Left renal pelvis (tissue), 4 donors: ENCODE measurements at regions not wholly inside any gene's neighbourhood (a gene's known extent, or its start where the extent isn't known, plus 50 kb on each side); places are given as distances from the start of the nearest gene placed in this dataset.

ENCODE experiments used
- DNase-seq, 4 donors: peaks; one replicate each; pipeline ENCODE4 v3.0.0-alpha.2; 2013; ENCODE audit warnings: low read depth in 4 of 4, low spot score in 3 of 4

DNA sequence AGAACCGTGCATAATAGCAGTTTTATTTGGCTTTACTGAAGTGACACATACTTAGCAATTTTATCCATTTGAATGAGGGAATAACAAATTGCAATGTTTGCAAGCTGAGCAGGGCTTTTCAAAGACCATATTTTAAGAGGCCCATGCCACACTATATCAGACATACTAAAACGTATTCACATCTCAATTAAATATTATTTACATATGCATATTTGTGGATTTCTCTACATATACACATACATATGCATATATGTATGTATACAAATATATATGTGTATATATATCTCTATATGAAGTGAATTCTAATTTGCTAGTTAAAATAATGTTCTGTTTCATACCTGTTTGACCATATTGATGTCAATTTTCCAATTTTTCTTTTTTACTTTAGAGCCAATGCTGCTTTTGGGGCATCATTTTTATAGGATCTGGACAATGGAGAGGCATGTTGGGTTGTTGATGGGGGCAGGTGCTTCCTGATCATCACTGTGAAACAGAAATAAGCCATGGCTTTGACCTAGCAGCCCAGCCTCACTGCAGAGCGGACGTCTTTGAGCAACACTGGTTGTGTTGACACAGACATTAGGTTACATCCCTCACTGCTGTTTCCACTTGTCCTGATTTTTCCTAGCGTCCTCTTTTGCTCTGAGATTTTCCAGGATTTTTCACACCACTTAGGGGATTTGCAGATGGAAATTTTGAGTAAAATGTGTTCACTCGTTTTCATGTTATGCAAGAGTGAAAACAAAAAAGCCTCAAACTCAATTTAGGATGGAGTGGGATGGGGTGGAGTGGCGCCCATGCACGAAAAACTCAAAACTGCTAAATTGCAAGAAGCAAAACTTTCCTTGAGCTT is 56.9 kb downstream of the RDH14 start:
- no peak for DNase-seq

DNA sequence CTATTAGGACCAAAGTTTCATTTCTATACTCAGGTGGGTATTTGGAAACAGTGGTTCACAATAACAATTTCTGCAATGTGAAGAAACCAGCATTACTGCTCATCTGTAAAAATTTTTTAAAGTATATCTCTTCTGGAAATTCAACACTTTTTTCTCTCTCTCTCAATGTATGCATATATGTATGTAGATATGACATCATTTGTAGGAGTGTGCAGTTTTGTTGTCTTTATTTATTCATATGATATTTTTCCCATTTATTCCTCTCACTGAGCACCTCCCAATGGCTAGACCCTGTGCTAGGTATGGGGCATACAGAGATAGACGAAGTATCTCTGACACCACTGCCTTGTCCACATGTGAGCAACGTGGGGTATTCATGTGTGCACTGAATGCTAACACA is 58.3 kb downstream of the RDH14 start:
- no peak for DNase-seq

DNA sequence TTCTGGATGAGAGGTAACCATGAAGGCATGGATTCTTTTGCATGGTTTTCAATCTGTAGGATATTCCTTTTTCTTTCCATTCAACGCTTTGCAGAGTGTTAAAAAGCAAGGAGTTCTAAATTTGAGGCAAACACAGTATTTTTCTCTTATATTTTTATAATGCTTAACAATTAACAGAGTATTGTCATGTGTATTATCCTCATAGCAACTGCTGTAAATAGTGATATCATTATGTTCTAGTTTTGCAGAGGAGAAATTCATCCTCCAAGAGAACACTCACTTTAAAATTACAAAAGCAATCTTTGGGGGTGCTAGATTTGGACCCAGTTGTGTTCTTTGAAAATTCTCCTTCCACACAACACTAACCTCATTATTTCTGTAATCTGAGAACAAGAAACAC is 58.7 kb downstream of the RDH14 start:
- no peak for DNase-seq

DNA sequence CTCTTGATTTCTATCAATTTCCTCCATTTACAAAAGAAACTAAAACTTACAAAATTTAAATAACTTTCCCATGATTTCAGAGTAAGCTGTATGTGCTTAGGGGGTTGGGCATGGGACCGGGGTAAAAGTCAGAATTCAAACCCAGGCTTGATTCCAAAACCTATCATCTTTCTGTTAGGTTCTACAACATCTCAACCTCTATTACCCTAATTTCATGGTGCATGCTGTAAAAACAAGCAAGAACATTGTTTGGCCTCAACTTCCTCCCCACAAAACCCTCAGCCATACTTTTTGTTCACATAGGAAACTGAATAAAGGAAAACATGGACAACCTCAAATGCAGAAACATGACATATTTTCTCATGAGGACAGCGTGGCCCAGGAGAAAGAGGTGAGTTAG is 59.3 kb downstream of the RDH14 start:
- no peak for DNase-seq

DNA sequence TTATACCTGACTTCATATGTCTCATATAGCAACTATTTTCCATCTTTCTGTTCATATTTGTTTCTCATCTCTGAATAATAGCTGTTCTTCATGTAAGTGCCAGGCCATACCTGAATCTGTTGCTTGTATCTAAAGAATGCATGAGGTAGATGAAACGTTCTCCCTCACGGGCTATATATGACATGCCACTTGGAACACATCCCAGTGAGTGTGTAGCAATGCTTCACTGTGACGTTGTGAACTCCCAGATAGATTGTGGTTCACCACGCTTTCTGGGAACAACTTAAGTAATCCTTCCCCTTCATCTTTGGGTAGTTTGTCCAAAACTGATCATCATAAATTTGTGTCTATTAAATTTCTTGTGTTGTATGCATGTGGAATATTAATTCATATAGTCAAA is 60.1 kb downstream of the RDH14 start:
- no peak for DNase-seq

DNA sequence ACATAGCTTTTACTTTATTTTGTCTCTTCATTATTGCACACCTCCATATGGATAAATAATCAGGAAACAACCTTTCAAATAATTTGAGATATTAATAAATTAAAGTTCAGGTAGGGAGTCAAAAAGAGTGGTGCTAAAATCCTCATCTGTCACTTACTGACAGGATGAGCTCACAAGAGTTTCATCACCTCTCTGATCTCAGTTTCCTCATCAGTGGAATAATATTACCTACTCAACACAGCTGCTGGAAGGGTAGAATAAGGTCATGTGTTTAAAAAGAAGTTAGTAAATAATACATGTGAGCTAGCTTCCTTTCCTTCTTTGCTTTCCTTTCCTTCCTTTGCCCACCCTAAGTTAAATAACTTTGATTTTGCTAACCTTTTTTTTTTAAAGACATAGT is 61.9 kb downstream of the RDH14 start:
- no peak for DNase-seq

DNA sequence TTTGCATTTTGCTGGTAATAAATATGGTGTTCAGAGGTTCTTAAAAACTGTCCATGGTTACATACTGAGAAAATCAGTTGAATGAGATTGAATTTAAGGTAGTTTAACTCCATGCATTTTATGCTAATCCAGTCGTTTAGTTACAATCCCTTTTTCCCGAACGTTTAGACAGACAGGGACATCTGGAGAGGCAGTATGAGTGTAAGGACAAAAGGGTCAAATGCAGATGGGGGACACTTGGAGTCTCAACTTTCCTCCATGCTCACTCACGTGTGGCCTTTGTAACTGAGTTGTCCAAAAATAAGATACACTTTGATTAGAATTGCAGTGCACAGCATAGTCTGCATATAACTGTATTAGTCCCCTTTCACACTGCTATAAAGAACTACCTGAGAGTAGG is 63.9 kb downstream of the RDH14 start:
- DNase-seq, result no peak

DNA sequence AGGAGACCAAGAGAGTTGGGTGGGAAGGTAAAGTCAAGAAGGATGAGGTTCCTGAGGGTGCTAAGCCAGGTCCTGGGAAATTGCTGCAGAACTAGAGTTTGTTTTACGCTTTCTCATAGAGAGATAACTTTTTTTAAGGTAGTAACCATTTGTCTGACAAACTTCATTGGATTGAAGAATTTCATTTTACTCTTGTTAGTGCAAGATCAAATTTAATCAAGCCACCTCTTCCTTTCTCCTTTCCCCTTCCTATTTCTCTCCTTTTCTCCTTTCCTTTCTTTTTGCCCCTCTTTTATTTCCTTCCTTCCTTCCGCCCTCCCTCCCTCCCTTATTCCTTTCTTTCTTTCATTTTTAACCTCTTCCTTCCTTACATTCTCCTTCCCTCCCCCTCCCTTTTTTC is 65.4 kb downstream of the RDH14 start:
- DNase-seq, result no peak

DNA sequence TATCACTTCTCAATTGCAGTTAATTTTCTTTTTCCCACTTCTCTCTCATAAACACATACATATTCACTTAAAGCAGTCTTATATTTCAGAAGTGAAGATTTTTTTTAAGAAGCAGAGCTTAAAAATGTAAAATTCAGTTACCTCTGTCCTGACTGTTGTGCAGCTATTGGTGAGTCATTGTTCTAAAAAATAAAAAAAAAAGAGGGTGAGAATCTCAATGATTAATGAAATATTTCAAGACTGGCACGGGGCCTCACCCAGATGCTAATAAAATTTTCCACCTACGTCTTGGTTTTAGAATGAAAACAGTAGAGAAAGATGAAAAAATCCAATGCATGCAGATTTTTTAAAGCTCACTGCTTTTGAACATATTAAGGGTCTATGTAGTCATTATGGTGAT is 67.7 kb downstream of the RDH14 start:
- no peak for DNase-seq

DNA sequence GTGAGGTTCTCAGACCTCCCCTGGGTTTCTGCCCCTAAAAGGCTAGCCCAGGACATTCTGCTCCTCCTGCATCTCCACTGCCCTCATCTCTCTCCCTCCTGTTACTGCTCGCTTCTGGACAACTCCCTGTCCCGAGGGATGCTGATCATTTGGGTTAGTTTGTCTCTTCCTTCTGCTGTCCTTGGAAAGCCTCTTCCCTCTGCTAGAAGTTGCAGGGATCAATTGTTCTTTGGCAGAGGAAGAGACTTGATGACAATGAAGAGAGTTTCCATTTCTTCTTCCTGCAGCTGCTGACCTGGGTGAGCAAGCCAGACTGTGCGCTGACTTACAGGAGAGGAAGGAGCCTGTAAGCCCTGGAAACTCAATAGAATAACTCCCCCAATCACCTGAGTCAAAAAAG is 68.9 kb downstream of the RDH14 start:
- DNase-seq, result no peak

DNA sequence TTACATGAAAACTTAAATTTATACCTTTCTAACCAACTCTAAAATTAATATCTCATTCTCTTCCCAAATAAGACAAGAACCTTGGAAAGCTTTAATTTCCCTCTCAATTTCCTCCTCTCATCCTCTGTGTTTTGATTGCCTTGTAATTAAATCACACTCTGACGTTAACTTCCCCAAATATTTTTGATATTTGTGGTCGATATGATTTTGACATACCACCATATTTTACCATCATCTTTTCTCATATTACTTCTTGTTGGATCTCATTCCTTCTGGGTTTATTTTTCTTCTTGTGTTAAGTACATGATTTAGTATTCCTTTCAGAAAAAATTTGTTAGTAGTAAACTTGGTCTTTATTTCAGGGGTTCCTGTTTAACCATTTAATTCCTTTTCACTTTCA is 69.6 kb downstream of the RDH14 start:
- DNase-seq, result no peak

DNA sequence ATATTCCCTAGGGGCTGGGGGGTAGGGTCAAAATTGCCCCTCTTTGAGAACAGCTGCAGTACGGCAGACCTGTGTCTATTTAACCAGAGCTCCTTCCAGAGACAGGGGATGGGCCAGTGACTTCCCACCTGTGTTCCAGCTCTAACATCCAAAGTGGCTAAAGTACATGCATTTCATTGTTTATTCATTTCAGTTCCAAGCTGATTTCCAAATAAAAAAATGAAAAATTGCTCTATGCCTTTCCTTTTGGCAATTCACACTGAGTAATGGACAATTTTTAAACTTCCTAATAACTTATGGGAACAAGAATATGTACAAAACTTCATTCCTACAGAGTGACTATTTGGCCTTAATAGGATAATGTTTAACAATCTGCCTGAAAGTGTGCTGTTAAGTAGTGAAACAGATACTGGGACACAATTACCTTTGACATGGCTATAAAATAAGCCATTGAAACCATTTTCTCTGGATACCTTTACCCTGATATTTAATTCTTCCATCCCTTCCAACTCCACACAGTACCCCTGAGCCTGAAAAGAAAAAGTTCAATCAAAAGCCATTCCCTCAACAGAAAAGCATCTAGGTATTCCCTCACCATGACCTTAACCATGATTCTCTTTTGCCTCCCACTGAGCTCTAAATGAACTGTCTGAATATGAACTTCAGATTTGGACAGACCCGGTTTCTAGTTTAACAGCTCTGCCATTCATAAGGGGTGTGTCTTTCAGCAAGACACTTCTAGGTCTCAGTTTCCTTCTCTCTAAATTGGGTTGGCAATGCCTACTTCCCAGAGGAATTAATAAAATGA is 73.1 kb downstream of the RDH14 start:
- no peak for DNase-seq

DNA sequence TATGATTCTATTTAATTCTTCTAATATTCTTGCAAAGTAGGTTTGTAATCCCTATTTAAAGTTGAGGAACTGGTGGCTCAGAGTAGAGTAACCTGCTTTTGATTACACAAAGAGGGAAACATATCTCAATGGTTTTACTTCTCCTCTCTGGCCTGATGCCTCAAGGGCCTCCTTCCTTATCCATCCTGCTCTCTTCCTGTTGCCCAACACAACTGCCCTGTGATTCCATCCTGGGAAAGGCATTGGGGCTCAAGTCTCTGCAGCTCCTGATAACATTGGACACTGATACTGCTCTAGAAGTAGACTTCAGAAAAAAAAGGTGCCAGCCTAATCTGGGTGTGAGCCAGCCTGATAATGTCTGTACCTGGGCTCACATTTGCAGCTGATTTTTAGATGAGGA is 75.8 kb downstream of the RDH14 start:
- DNase-seq, result no peak

DNA sequence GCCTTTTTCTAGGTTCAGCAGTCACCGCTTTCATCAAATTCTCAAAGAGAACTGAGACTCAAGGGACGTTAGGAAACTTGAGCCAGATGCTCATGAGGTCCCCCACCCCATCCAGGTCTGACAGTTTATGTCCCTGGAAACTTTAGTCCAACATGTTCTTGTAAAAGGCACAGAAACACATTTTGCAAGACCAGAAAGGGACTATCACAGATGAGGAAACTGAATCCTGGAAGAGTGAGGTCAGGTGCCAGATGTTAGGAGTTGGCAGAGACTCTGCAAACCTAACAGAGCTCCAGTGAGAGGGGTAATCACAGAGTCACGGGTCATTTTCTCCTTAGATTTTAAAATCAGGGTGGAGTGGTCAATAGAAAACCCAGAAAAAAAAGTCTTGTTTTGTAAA is 76.6 kb downstream of the RDH14 start:
- no peak for DNase-seq

DNA sequence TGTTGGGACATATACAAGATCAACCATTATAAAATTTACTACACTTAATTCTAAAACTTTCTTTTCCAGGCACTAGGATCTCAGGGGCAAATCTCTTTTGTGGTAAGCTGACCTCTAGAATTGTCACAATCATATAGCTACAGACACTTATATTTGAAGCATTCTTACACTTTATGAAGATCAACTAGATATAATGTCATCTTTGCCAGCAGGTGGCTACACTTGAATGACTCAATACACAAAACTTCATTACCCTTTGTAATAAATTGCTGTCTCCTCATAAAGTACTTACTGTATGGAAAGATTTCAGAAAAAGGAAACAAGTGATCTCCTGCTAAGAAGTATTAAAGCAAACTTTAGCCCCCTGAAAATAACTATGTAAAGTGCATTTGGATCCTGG is 77.8 kb downstream of the RDH14 start:
- DNase-seq, result no peak

DNA sequence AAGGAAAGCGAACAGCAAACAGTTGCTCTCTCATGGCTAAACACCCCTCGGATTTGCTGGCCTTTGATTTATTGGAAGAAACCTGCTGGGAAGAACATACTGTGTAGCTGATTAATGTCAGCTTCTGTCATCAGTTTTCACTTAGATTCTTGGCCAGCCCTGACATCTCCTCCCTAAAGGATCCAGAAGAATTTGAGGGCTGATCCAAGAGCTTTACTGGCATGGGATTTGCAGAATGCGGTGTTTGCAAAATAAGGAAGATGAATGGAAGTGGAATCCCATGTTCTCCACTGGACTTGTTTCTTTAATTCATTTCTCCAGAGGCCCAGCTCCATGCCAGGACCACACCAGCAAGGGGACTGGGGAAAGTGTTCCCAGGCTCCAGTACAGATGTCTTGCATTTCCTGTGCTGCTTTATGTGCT is 80.5 kb downstream of the RDH14 start:
- DNase-seq, result no peak

DNA sequence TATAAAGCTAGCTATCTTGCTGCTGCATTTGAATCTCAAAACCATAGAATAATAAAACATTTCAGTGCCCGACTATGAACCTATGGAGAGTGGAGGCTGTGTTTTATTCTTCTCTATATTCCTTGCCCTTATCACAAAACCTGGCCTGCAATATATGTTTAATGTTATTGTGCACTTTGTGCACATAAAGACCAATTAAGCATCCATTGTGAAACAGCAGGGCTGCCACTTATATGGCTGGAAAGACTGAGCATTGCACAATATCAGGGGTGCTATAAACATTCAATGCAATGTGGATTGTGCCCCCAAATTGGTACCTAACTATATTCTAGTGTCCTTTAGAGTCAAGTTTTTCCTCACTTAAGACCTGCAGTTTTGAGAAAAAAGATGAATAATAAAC is 83.2 kb downstream of the RDH14 start:
- no peak for DNase-seq

DNA sequence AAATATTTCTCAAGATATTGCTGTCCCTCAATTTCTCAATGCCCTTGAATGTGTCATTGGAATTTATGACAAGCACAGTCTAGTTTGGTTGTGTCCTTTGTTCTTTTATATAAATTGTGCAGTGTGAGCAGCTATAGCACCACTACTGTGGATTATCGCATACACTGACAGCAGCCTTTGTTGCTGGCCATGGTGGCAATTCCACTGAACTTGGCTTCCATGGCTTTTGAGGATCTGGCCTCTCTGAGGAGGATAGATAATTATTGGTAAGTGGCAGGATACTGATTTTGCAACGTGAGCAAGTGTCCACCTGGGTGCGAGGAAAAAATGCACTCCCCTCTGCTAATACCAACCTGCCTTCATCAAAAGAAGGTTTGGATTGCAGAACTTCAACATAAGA is 84.0 kb downstream of the RDH14 start:
- DNase-seq, result no peak

DNA sequence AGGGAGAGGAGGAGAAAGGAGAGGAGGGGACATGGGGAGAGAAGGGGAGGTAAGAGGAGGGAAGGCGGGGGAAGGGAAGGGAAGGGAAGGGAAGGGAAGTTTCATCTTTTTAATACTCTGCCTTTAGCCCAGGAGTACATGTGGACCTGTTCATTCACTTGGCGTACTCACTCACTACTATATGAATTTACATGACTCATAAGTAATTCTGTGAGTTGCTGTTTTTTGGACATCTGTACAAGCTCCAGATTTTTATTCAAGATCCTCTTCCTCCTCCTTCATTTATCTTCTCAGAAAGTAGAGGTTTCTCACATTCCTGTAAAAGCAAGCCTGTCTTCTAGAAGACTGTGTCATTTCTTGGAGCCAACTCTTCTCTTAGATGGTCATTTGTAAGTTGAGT is 84.6 kb downstream of the RDH14 start:
- no peak for DNase-seq

DNA sequence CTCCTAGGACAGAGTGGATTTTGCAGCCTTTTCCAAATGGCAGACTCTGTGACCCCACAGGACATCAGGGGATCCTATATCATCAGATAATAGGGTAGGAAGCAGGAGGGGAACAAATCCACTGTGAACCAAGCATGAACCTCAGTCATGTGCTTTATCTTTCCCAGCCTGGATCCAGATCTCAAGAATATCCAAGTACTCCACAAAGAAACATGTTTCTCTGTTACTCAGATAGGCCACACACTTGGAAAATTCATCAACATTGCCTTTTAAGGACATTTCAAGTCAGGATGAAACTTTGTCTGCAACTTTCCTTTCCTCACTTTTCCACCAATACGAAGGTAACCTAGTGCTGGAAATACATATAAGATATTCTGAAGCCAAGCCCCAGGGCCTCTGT is 85.8 kb downstream of the RDH14 start:
- DNase-seq, result no peak

DNA sequence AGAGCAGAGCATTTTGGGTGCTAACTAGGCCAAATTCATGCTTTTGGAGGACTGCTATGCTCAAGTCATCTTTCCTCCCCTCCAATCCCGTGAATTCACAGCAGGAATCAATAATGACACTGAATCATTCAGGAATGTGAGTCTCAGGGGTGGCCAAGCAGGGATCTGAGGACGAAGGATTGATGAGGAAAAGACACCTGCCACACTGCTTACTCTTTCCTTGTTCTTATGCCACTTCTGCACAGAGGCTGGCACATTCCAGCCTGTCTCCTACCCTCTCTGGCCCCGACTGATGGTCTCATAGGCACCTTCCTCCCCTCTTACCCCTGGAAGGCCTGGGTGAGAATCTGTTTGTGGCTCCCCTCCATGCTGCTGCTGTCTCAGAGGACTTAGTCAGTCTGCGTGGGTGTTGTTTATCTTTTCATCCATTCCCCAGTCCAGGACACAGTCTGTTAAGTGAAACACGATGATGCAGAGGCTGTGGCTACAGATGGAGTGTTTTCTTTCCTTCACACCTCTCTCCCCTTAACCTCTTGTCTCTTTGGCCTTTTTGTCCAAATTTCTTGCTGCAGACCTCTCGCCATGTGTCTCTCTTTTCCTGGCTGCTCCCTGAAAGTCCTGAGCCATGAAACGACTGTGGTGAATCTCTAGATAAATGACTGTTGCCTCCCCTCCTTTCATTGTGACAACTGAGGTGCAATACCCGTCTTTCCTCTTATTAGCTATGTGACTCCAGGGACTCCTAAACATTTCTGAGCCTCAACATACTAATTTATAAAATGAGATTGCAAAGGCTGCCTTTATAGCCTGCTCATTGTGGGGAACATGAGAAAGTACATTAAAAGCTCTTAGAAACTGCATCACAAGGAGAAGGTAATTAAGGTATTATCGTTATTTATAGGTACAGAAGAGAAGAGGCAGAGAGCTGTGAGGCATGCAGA is 86.9 kb downstream of the RDH14 start:
- DNase-seq, result no peak
